IMR-90 (cell line): ENCODE measurements at regions not wholly inside any gene's neighbourhood (a gene's known extent, or its start where the extent isn't known, plus 50 kb on each side); places are given as distances from the start of the nearest gene placed in this dataset.
"Not testable (repeated sequence)": the region's sequence is repeated elsewhere in the genome, so short reads cannot be mapped to it uniquely, and the experiment has no call there.

Experiments
- ATAC-seq: fragments of 200-7000 bp; cut with Tn5 transposase; 2 replicates; pipeline ENCODE4 v1.9.1; 2020; ENCODE audit warnings: low read depth, mild to moderate bottlenecking, moderate library complexity
- BruUV-seq: library from RNA; stranded (reverse); fragments of 400-500 nt; replicated peaks from 2 replicates; lab custom pipeline; 2021; lab: Mats Ljungman, UMichigan
- CTCF ChIA-PET: fragments of 300-600 bp; formaldehyde crosslinking; extraction: SDS; loops from one replicate; lab custom pipeline; 2021; ENCODE audit warnings: antibody characterized with exemption; lab: Yijun Ruan, JAX
- POLR2A ChIA-PET: fragments of 300-600 bp; sonication (Branson Sonifier 250); formaldehyde crosslinking; loops from one replicate; lab custom pipeline; 2022; ENCODE audit warnings: antibody characterized with exemption; ENCODE audit not compliant: unreplicated experiment; lab: Charles Lee
- DNase-seq: peaks from one replicate; pipeline ENCODE4 v3.0.0; 2013
- H2AFZ ChIP-seq: replicated peaks from 2 replicates; pipeline ENCODE3; 2013; ENCODE audit warnings: low read length, mild to moderate bottlenecking; ENCODE audit not compliant: poor library complexity
- H2AK5ac ChIP-seq: 2 replicates; pipeline ENCODE4 v1.6.1; 2013; ENCODE audit warnings: low read depth, low read length, inconsistent platforms
- H2AK9ac ChIP-seq: replicated peaks from 2 replicates; pipeline ENCODE3; 2013; ENCODE audit warnings: mild to moderate bottlenecking, low read depth, low read length, moderate library complexity; ENCODE audit not compliant: poor library complexity
- H2BK120ac ChIP-seq: 2 replicates; pipeline ENCODE4 v1.6.1; 2013; ENCODE audit warnings: low read depth, low read length, inconsistent platforms
- H2BK15ac ChIP-seq: 3 replicates; pipeline ENCODE4 v1.6.1; 2013; ENCODE audit warnings: low read depth, low read length, inconsistent platforms
- H2BK20ac ChIP-seq: 2 replicates; pipeline ENCODE4 v1.6.1; 2013; ENCODE audit warnings: low read depth, mild to moderate bottlenecking, inconsistent platforms, low read length, moderate library complexity
- H2BK5ac ChIP-seq: 2 replicates; pipeline ENCODE4 v1.6.1; 2013; ENCODE audit warnings: mild to moderate bottlenecking, low read depth, low read length, inconsistent platforms; ENCODE audit not compliant: poor library complexity, severe bottlenecking
- H3K14ac ChIP-seq: replicated peaks from 2 replicates; pipeline ENCODE4 v1.6.1; 2013; ENCODE audit warnings: low read depth, low read length, inconsistent platforms
- H3K18ac ChIP-seq: 2 replicates; pipeline ENCODE4 v1.6.1; 2013; ENCODE audit warnings: low read depth, low read length, control low read depth
- H3K23ac ChIP-seq: 2 replicates; pipeline ENCODE4 v1.6.1; 2013; ENCODE audit warnings: low read depth, low read length, inconsistent platforms
- H3K27ac ChIP-seq: 2 replicates; pipeline ENCODE4 v1.5.1; 2013; ENCODE audit warnings: mild to moderate bottlenecking, control low read depth, low read length; ENCODE audit not compliant: insufficient read depth
- H3K27me3 ChIP-seq: 2 replicates; pipeline ENCODE4 v1.6.1; 2013; ENCODE audit warnings: low read length; ENCODE audit not compliant: control insufficient read depth, insufficient read depth
- H3K36me3 ChIP-seq: 2 replicates; pipeline ENCODE4 v1.6.1; 2013; ENCODE audit warnings: low read length, mixed read lengths; ENCODE audit not compliant: control insufficient read depth, insufficient read depth
- H3K4ac ChIP-seq: 2 replicates; pipeline ENCODE4 v1.6.1; 2013; ENCODE audit warnings: low read depth, low read length, inconsistent platforms
- H3K4me1 ChIP-seq: 2 replicates; pipeline ENCODE4 v1.6.1; 2013; ENCODE audit warnings: low read length, mixed read lengths; ENCODE audit not compliant: control insufficient read depth, insufficient read depth
- H3K4me2 ChIP-seq: 2 replicates; pipeline ENCODE4 v1.6.1; 2013; ENCODE audit warnings: low read depth, mild to moderate bottlenecking, control low read depth, low read length, moderate library complexity
- H3K4me3 ChIP-seq: 2 replicates; pipeline ENCODE4 v1.5.1; 2013; ENCODE audit warnings: low read depth, mild to moderate bottlenecking, control low read depth, low read length, moderate library complexity; ENCODE audit not compliant: insufficient read depth
- H3K56ac ChIP-seq: 2 replicates; pipeline ENCODE4 v1.6.1; 2013; ENCODE audit warnings: low read length, inconsistent platforms; ENCODE audit not compliant: insufficient read depth; ENCODE audit errors: extremely low read depth
- H3K79me1 ChIP-seq, 2 experiments: 2 replicates each; pipeline ENCODE4 v1.6.1; 2013; ENCODE audit warnings: low read length in 2 of 2, inconsistent platforms in 1 of 2, low read depth in 1 of 2
- H3K9ac ChIP-seq: 2 replicates; pipeline ENCODE4 v1.6.1; 2013; ENCODE audit warnings: low read depth, low read length, control low read depth
- H3K9me1 ChIP-seq: 2 replicates; pipeline ENCODE4 v1.6.1; 2013; ENCODE audit warnings: low read length, inconsistent platforms; ENCODE audit not compliant: insufficient read depth
- H3K9me3 ChIP-seq: 2 replicates; pipeline ENCODE4 v1.6.1; 2013; ENCODE audit warnings: low read length; ENCODE audit not compliant: control insufficient read depth, insufficient read depth
- H4K20me1 ChIP-seq: 2 replicates; pipeline ENCODE4 v1.6.1; 2013; ENCODE audit warnings: low read length, inconsistent platforms; ENCODE audit not compliant: insufficient read depth
- H4K5ac ChIP-seq: 2 replicates; pipeline ENCODE4 v1.6.1; 2013; ENCODE audit warnings: mild to moderate bottlenecking, low read depth, low read length, control low read depth
- H4K8ac ChIP-seq, 2 experiments: 2 replicates each; pipeline ENCODE4 v1.6.1; 2013; ENCODE audit warnings: low read depth in 2 of 2, low read length in 2 of 2, control low read depth in 1 of 2, inconsistent platforms in 1 of 2
- H4K91ac ChIP-seq: 2 replicates; pipeline ENCODE4 v1.6.1; 2013; ENCODE audit warnings: low read depth, low read length, inconsistent platforms; ENCODE audit not compliant: insufficient read depth
- WGBS, 2 experiments: methylation state at CpG; one replicate each; pipeline versions ENCODE4 v1.1.5 to v1.1.7; 2013; ENCODE audit warnings: missing lambda C conversion rate in 2 of 2; ENCODE audit not compliant: insufficient read length in 1 of 2; ENCODE audit errors: extremely low coverage in 2 of 2; 5-methylcytosine and 5-hydroxymethylcytosine counted together
- dilution Hi-C: fragments of 300-500 bp; cut with HindIII; formaldehyde crosslinking; loops from one replicate; pipeline ENCODE4 v1.14.3; 2018; ENCODE audit warnings: low sequenced_read_pairs; ENCODE audit not compliant: unreplicated experiment
- in situ Hi-C: fragments of 300-500 bp; cut with MboI; formaldehyde crosslinking; loops from 3 replicates; pipeline ENCODE4 v1.14.3; 2019; ENCODE audit warnings: low sequenced_read_pairs, inconsistent platforms, mixed read lengths
- intact Hi-C: fragments of 100-400 bp; cut with micrococcal nuclease; formaldehyde crosslinking; loops from 2 replicates; pipeline ENCODE4 v1.10.0; 2022

DNA sequence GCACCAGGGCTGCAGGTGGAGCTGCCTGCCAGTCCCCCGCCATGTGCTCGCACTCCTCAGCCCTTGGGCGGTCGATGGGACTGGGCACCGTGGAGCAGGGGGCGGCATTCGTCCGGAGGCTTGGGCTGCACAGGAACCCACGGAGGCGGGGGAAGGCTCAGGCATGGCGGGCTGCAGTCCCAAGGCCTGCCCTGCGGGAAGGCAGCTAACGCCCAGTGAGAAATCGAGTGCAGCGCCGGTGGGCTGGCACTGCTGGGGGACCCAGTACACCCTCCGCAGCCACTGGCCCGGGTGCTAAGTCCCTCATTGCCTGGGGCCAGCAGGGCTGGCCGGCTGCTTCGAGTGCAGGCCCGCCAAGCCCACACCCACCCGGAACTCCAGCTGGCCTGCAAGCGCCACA, 130.5 kb upstream of the RXFP2 start:
- CTCF ChIA-PET, H2AK9ac ChIP-seq, ATAC-seq, H2BK15ac ChIP-seq, H3K14ac ChIP-seq, H3K56ac ChIP-seq, H3K18ac ChIP-seq, DNase-seq, H2BK120ac ChIP-seq, H3K4ac ChIP-seq, H2AK5ac ChIP-seq, H3K9me1 ChIP-seq, H2BK20ac ChIP-seq, in situ Hi-C loops, H3K9ac ChIP-seq, H3K23ac ChIP-seq, H3K36me3 ChIP-seq, POLR2A ChIA-PET, H4K91ac ChIP-seq, H2BK5ac ChIP-seq, H3K27me3 ChIP-seq, BruUV-seq, H3K4me1 ChIP-seq, H3K27ac ChIP-seq, H2AFZ ChIP-seq, H3K9me3 ChIP-seq, dilution Hi-C loops, H4K5ac ChIP-seq, H4K20me1 ChIP-seq, H3K4me2 ChIP-seq, H4K8ac ChIP-seq, intact Hi-C loops, H3K79me1 ChIP-seq, H3K4me3 ChIP-seq: not testable (repeated sequence)
- WGBS, 2 experiments, result 89% methylated on average over 6 of the region's 23 CpGs; no CpG with 5 or more reads in 1 of the 2 experiments
